ENCODE measurements at regions not wholly inside any gene's neighbourhood (a gene's known extent, or its start where the extent isn't known, plus 50 kb on each side); places are given as distances from the start of the nearest gene placed in this dataset.
"Not testable (repeated sequence)": the region's sequence is repeated elsewhere in the genome, so short reads cannot be mapped to it uniquely, and the experiment has no call there.

DNA sequence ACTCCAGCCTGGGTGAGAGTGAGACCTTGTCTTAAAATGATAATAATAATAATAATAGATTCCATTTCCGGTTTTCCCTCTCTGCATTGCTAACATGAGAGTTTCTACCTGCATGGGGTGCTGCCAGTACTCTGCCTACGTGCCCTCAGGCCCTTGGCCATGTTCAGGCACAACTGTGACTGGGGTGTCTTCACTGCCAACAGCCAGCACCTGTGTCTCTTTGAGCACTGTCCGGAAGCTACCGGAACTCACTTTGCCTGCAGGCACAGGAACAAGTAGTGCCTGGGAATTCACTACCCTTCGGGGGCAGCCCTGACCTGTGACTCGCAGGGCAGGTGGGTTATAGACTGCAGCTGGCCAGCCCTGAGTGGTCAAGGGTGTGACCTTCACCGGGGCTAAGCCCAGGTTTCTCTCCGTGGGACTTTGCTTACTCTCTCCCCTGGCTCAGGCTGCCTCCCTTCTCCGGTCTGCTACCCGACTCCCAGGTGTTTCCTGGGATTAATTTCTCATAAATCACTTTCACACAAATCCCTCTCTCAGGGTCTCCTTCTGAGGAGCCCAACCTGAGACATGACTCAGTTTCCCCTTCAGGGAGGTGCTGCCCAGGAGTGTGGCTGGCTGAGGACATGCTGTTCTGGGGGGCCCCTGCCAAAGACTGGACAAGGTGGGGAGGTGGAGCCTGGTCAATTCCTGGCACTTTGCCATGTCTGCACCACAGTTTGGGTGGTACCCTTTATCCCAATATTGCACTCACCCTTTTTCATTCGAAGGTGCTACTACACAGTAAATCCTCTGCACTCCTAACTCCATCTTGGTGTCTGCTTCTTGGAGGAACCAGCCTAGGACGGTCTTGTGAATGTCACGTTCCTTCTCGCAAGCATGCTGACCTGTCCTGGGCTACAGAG lies 79.5 kb upstream of the RALGAPA2 start:
- DNase-seq (ENCODE audit: low read depth in 1 of 2, low spot score in 2 of 2), result no peak
- Histone ChIP-seq H3K9me3 (replicated peaks) (no peaks in the 10 kb centered on the region), H3K4me3 (no peak overlapping the region), H3K4me1 (replicated peaks) (no peaks in the 10 kb centered on the region), H3K27me3 (replicated peaks) (no peaks in the 10 kb centered on the region; the same call in 1 of the 2 replicates), H3K36me3 (no peaks in the 10 kb centered on the region), H3K27ac (no peak overlapping the region)

- no peaks in the 10 kb centered on the region for H3K36me3 ChIP-seq
- no peaks in the 10 kb centered on the region for H3K27me3 ChIP-seq (replicated peaks)
- no peak overlapping the region for H3K4me3 ChIP-seq
- no peaks in the 10 kb centered on the region for H3K4me1 ChIP-seq (replicated peaks)
- no peak overlapping the region for H3K27ac ChIP-seq
- no peak for DNase-seq (ENCODE audit: low read depth in 1 of 2, low spot score in 2 of 2)
- no peaks in the 10 kb centered on the region for H3K9me3 ChIP-seq (replicated peaks)
These were observed 75.9 kb upstream of the RALGAPA2 start for GRCh38 chr20:20788308-20788707.

GRCh38 chr20:20786428-20786827 lies 74.0 kb upstream of the RALGAPA2 start:
- H3K4me3 ChIP-seq, result no peak overlapping the region
- no peak for DNase-seq (ENCODE audit: low read depth in 1 of 2, low spot score in 2 of 2)
- H3K27me3 ChIP-seq (replicated peaks), result no peaks in the 10 kb centered on the region
- H3K9me3 ChIP-seq (replicated peaks), result no peaks in the 10 kb centered on the region
- H3K27ac ChIP-seq, result no peak overlapping the region
- H3K36me3 ChIP-seq, result no peaks in the 10 kb centered on the region
- no peaks in the 10 kb centered on the region for H3K4me1 ChIP-seq (replicated peaks)

GRCh38 chr20:20785226-20785625 lies 72.8 kb upstream of the RALGAPA2 start:
- Histone ChIP-seq H3K4me1 (replicated peaks) (no peaks in the 10 kb centered on the region), H3K27ac (no peak overlapping the region), H3K27me3 (replicated peaks) (no peaks in the 10 kb centered on the region), H3K4me3 (no peak overlapping the region), H3K9me3 (replicated peaks) (no peaks in the 10 kb centered on the region), H3K36me3 (no peaks in the 10 kb centered on the region)
- no peak for DNase-seq (ENCODE audit: low read depth in 1 of 2, low spot score in 2 of 2)

- H3K4me3 ChIP-seq; H3K4me1 ChIP-seq (replicated peaks); H3K9me3 ChIP-seq (replicated peaks); DNase-seq (ENCODE audit: low read depth in 1 of 2, low spot score in 2 of 2); H3K27ac ChIP-seq; H3K27me3 ChIP-seq (replicated peaks); H3K36me3 ChIP-seq: not testable (repeated sequence)
These were observed 72.0 kb upstream of the RALGAPA2 start for GRCh38 chr20:20784450-20784849.

- Histone ChIP-seq H3K9me3 (replicated peaks) (no peaks in the 10 kb centered on the region), H3K27ac (no peak overlapping the region), H3K27me3 (replicated peaks) (no peaks in the 10 kb centered on the region), H3K4me1 (replicated peaks) (no peaks in the 10 kb centered on the region), H3K36me3 (no peaks in the 10 kb centered on the region), H3K4me3 (no peak overlapping the region)
- DNase-seq (ENCODE audit: low read depth in 1 of 2, low spot score in 2 of 2), result no peak
These were observed 71.0 kb upstream of the RALGAPA2 start for GRCh38 chr20:20783450-20783849.

DNA sequence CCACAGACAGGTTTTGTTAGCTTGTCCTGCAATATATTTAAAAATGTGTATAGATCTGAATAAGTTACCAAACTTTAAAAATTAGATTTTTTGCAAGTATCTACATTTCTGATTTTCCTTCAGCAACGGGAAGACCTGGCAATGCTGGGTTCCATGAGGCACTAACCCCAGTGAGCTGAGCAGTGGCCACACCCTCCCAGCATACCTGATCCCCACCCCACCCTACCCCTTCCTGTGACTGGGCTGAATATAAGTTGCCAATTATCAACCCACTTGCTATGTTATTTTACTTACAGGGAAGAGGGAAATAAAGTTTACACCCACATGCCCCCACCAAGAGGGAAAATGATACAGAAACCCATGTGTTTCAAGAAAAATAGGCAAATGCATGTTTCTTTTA lies 70.3 kb upstream of the RALGAPA2 start:
- H3K27me3 ChIP-seq (replicated peaks), result no peaks in the 10 kb centered on the region
- no peaks in the 10 kb centered on the region for H3K9me3 ChIP-seq (replicated peaks)
- no peak for DNase-seq (ENCODE audit: low read depth in 1 of 2, low spot score in 2 of 2)
- H3K4me3 ChIP-seq, result no peak overlapping the region
- H3K27ac ChIP-seq, result no peak overlapping the region
- H3K36me3 ChIP-seq, result no peaks in the 10 kb centered on the region
- H3K4me1 ChIP-seq (replicated peaks), result no peaks in the 10 kb centered on the region

GRCh38 chr20:20782231-20782630 lies 69.8 kb upstream of the RALGAPA2 start:
- H3K27ac ChIP-seq, result no peak overlapping the region
- H3K4me3 ChIP-seq, result no peak overlapping the region
- H3K36me3 ChIP-seq, result no peaks in the 10 kb centered on the region
- no peaks in the 10 kb centered on the region for H3K27me3 ChIP-seq (replicated peaks)
- H3K9me3 ChIP-seq (replicated peaks), result no peaks in the 10 kb centered on the region
- no peak for DNase-seq (ENCODE audit: low read depth in 1 of 2, low spot score in 2 of 2)
- H3K4me1 ChIP-seq (replicated peaks), result no peaks in the 10 kb centered on the region

GRCh38 chr20:20781029-20781428 lies 68.6 kb upstream of the RALGAPA2 start:
- no peak for DNase-seq (ENCODE audit: low read depth in 1 of 2, low spot score in 2 of 2)
- Histone ChIP-seq H3K9me3 (replicated peaks) (no peaks in the 10 kb centered on the region), H3K4me3 (no peak overlapping the region), H3K27me3 (replicated peaks) (no peaks in the 10 kb centered on the region), H3K36me3 (no peaks in the 10 kb centered on the region), H3K4me1 (replicated peaks) (no peaks in the 10 kb centered on the region), H3K27ac (no peak overlapping the region)

DNA sequence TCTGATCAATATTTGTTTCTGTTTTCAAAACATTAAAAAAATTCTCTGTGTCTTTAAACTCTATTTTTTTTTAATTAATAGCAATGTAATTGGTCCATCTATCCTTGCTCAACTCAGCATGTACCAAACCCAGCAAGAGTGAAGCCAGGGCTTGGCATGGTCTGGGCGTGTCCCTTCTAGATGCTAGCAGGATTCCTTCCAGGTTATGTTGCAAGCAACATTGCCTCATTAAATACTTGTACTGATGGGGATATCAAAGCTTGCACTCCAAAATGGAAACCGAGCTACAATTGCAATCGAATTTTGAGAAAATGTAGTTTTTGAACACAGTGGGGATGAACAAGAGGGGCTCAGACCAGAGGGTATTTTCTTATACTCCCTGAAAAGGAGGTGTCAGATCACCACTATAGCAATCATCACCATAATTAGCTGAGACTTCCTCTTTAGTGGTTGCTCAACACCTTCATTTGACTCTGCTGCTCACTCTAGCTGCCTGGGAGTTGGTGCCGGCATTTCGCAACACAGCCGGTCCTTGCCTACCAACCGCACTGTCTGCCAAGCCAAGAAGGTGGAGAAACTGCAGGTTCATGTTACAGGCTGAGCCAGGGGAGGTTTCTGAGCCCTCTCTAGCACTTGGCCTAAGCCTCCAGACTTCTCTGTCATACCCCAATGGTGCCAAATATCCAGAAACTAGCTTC lies 67.8 kb upstream of the RALGAPA2 start:
- H3K4me1 ChIP-seq (replicated peaks), result no peaks in the 10 kb centered on the region
- no peaks in the 10 kb centered on the region for H3K9me3 ChIP-seq (replicated peaks)
- H3K27me3 ChIP-seq (replicated peaks), result no peaks in the 10 kb centered on the region
- DNase-seq (ENCODE audit: low read depth in 1 of 2, low spot score in 2 of 2), result no peak
- H3K36me3 ChIP-seq, result no peaks in the 10 kb centered on the region
- no peak overlapping the region for H3K27ac ChIP-seq
- no peak overlapping the region for H3K4me3 ChIP-seq

GRCh38 chr20:20778676-20779075 lies 66.2 kb upstream of the RALGAPA2 start:
- no peak overlapping the region for H3K27ac ChIP-seq
- DNase-seq (ENCODE audit: low read depth in 1 of 2, low spot score in 2 of 2), result no peak
- H3K27me3 ChIP-seq (replicated peaks), result no peaks in the 10 kb centered on the region

GRCh38 chr20:20772497-20773085 lies 60.1 kb upstream of the RALGAPA2 start:
- no peak for DNase-seq (ENCODE audit: low read depth in 1 of 2, low spot score in 2 of 2)
- H3K27ac ChIP-seq, result no peak overlapping the region
- H3K4me3 ChIP-seq, result no peak overlapping the region

More at GRCh38 chr20:20778676-20779075, 66.2 kb upstream of the RALGAPA2 start:
- H3K36me3 ChIP-seq, result no peaks in the 10 kb centered on the region
- no peaks in the 10 kb centered on the region for H3K4me1 ChIP-seq (replicated peaks)
- H3K4me3 ChIP-seq, result no peak overlapping the region
- no peaks in the 10 kb centered on the region for H3K9me3 ChIP-seq (replicated peaks)

GRCh38 chr20:20768202-20768815 lies 55.9 kb upstream of the RALGAPA2 start:
- no peaks in the 10 kb centered on the region for H3K36me3 ChIP-seq

More at GRCh38 chr20:20772497-20773085, 60.1 kb upstream of the RALGAPA2 start:
- H3K27me3 ChIP-seq (replicated peaks), result no peaks in the 10 kb centered on the region
- H3K9me3 ChIP-seq (replicated peaks), result no peaks in the 10 kb centered on the region
- no peaks in the 10 kb centered on the region for H3K36me3 ChIP-seq
- no peaks in the 10 kb centered on the region for H3K4me1 ChIP-seq (replicated peaks)

More at GRCh38 chr20:20768202-20768815, 55.9 kb upstream of the RALGAPA2 start:
- Histone ChIP-seq H3K27ac (no peak overlapping the region), H3K9me3 (replicated peaks) (no peaks in the 10 kb centered on the region), H3K27me3 (replicated peaks) (no peaks in the 10 kb centered on the region), H3K4me1 (replicated peaks) (no peaks in the 10 kb centered on the region), H3K4me3 (no peak overlapping the region)
- DNase-seq (ENCODE audit: low read depth in 1 of 2, low spot score in 2 of 2), result no peak

Measured in SJSA1 (cell line).